A549 (cell line): ENCODE measurements at regions not wholly inside any gene's neighbourhood (a gene's known extent, or its start where the extent isn't known, plus 50 kb on each side); places are given as distances from the start of the nearest gene placed in this dataset.

Experiments used
- CEBPB ChIP-seq, 2 experiments: fragments of >200 bp in 1 of 2; sonication (Bioruptor Twin) in 1 of 2; formaldehyde crosslinking in 1 of 2; IDR thresholded peaks; 2 replicates each; pipeline ENCODE4 v1.6.1; 2012 to 2016
- CHD2 ChIP-seq: fragments of 150-350 bp; IDR thresholded peaks from 2 replicates; pipeline ENCODE4 v1.6.1; 2014; ENCODE audit warnings: low read length; ENCODE audit not compliant: partially characterized antibody
- CTCF ChIP-seq: fragments of >200 bp; sonication (Bioruptor Twin); formaldehyde crosslinking; IDR thresholded peaks from 3 replicates; pipeline ENCODE4 v1.5.1; 2016
- HDAC2 ChIP-seq: fragments of 200-600 bp; sonication (generic); IDR thresholded peaks from 2 replicates; pipeline ENCODE4 v1.6.1; 2016
- HMGXB4 ChIP-seq: fragments of 250-450 bp; sonication (Bioruptor Pico); IDR thresholded peaks from 2 replicates; pipeline ENCODE4 v1.5.0; 2021; ENCODE audit warnings: mild to moderate bottlenecking, moderate library complexity, borderline replicate concordance
- PHF8 ChIP-seq: fragments of 200-600 bp; sonication (generic); IDR thresholded peaks from 2 replicates; pipeline ENCODE4 v1.6.1; 2016; ENCODE audit warnings: low read depth, mild to moderate bottlenecking, antibody characterized with exemption, moderate library complexity, borderline replicate concordance
- POLR2A ChIP-seq: IDR thresholded peaks from 2 replicates; pipeline ENCODE4 v1.6.1; 2012; ENCODE audit warnings: mild to moderate bottlenecking, low read length
- RAD21 ChIP-seq, 2 experiments: fragments of >200 bp in 1 of 2; sonication (Bioruptor Twin) in 1 of 2; formaldehyde crosslinking in 1 of 2; IDR thresholded peaks in 1 of 2; conservative IDR thresholded peaks in 1 of 2; 2 replicates in 1 of 2; 3 replicates in 1 of 2; pipeline ENCODE4 v1.6.1; 2012 to 2018; ENCODE audit warnings: inconsistent platforms in 1 of 2

GRCh38 chr2:101577173-101577572 lies 102.3 kb upstream of the RFX8 start:
- TF ChIP-seq CHD2 (no peak), CTCF (no peak), HMGXB4 (CRISPR knock-in tag) (no peak), HDAC2 (no peak), RAD21 (conservative IDR thresholded peaks at IDR 0.05 in 1 of 2, IDR thresholded peaks at IDR 0.05 in 1 of 2) (no peak), CEBPB (IDR thresholded peaks at IDR 0.05) (no peak), PHF8 (no peak), POLR2A (no peak)
